ENCODE measurements at regions not wholly inside any gene's neighbourhood (a gene's known extent, or its start where the extent isn't known, plus 50 kb on each side); places are given as distances from the start of the nearest gene placed in this dataset.
"Not testable (repeated sequence)": the region's sequence is repeated elsewhere in the genome, so short reads cannot be mapped to it uniquely, and the experiment has no call there.

DNA sequence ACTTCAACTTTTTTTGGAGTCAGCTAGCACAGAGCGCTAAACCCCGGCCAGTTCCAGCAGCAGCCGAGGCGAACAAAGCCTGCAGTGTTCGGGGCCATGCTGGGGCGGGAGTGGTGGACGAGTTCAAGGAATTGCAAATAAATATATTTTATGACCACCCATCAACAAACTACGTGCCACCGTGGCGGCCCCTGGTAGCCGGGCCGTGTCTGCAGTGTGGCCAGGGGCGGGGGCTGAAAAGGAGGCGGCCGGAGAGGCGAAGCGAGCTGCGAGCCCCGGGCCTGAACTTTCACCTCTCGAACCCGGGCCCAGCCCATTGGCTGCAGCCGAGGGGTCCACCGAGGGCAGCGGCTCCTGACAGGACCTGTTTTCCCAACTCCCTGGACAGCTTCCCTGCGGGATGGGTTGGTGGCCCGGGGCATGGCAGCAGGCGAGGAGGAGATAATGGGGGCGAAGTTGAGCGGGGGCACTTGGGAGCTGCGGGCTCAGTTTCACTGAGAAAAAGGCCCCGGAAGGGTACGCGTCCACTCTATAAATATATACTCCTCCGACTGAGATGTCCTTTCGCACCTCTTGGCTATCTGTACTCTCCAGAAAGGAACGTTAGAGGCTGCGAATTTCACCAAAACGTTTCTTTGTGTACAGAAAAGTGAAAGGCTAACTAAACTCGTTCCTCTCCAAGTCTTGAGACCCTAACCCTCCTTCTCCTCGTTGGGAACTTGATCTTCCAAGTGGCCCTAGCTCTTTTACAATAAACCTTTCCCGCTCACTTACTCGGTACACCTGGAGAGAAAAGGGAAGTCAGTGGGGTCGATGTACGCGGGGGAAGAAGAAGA, 164.6 kb upstream of the PPP1R3A start:
- Mint-ChIP-seq H3K9me3 (ENCODE audit: low read depth, unreplicated experiment) (no peaks in the 10 kb centered on the region), H3K4me3 (ENCODE audit: low read depth, unreplicated experiment) (no peak overlapping the region), H3K4me1 (ENCODE audit: low read depth, unreplicated experiment) (peaks cover 14% of the 10 kb centered on the region), H3K27me3 (ENCODE audit: unreplicated experiment) (no peaks in the 10 kb centered on the region), H3K36me3 (ENCODE audit: insufficient read depth, unreplicated experiment) (peaks cover 31% of the 10 kb centered on the region), H3K27ac (ENCODE audit: unreplicated experiment) (no peak overlapping the region)
- no peak for DNase-seq
- no TSS peak for BruUV-seq (replicated peaks)
- intact Hi-C loops (cut with micrococcal nuclease; ENCODE audit: unreplicated experiment): loop anchor here (1.0 to 10.0 kb wide), 4 partner anchors 241 to 1767 kb away; no protein-coding TSS in a partner anchor
- CTCF ChIA-PET: no interaction called here
- TF ChIP-seq, protein P1, sequence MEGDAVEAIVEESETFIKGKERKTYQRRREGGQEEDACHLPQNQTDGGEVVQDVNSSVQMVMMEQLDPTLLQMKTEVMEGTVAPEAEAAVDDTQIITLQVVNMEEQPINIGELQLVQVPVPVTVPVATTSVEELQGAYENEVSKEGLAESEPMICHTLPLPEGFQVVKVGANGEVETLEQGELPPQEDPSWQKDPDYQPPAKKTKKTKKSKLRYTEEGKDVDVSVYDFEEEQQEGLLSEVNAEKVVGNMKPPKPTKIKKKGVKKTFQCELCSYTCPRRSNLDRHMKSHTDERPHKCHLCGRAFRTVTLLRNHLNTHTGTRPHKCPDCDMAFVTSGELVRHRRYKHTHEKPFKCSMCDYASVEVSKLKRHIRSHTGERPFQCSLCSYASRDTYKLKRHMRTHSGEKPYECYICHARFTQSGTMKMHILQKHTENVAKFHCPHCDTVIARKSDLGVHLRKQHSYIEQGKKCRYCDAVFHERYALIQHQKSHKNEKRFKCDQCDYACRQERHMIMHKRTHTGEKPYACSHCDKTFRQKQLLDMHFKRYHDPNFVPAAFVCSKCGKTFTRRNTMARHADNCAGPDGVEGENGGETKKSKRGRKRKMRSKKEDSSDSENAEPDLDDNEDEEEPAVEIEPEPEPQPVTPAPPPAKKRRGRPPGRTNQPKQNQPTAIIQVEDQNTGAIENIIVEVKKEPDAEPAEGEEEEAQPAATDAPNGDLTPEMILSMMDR (IDR thresholded peaks at IDR 0.05; ENCODE audit: unreplicated experiment): no peak

DNA sequence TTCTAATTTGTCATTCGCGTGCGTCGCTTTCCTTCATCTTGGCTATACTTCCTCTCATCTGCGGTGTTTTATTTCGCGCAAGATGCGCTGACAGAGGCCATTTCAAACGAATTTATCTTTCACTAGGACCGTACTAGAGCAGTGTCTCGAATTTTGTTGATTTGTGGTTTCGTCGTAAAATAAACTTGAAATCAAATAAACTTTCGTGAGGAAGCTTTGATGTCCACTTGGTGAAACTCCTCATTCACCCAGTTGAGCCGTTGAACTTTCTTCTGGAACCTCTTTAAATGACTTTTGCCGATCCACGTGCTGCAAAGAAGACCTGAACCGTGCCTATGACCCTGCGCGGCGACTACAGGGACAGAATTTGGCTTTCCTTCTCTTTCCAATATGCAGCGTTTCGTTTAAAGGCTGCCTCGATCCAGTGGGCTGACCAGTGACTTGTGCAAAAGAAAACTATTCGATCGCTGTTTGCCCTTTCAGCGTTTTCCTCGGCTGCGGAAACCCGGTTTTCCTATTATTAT, 163.9 kb upstream of the PPP1R3A start:
- Mint-ChIP-seq H3K27ac (ENCODE audit: unreplicated experiment) (no peak overlapping the region), H3K36me3 (ENCODE audit: insufficient read depth, unreplicated experiment) (peaks cover 31% of the 10 kb centered on the region), H3K4me1 (ENCODE audit: low read depth, unreplicated experiment) (peaks cover 7% of the 10 kb centered on the region), H3K9me3 (ENCODE audit: low read depth, unreplicated experiment) (no peaks in the 10 kb centered on the region), H3K27me3 (ENCODE audit: unreplicated experiment) (no peaks in the 10 kb centered on the region), H3K4me3 (ENCODE audit: low read depth, unreplicated experiment) (no peak overlapping the region)
- BruUV-seq (replicated peaks): no TSS peak
- CTCF ChIA-PET: no interaction called here
- TF ChIP-seq, protein P1 (IDR thresholded peaks at IDR 0.05; ENCODE audit: unreplicated experiment): no peak
- intact Hi-C loops (cut with micrococcal nuclease; ENCODE audit: unreplicated experiment): loop anchor here (1.0 to 10.0 kb wide), 4 partner anchors 135 to 1768 kb away; no protein-coding TSS in a partner anchor
- no peak for DNase-seq

DNA sequence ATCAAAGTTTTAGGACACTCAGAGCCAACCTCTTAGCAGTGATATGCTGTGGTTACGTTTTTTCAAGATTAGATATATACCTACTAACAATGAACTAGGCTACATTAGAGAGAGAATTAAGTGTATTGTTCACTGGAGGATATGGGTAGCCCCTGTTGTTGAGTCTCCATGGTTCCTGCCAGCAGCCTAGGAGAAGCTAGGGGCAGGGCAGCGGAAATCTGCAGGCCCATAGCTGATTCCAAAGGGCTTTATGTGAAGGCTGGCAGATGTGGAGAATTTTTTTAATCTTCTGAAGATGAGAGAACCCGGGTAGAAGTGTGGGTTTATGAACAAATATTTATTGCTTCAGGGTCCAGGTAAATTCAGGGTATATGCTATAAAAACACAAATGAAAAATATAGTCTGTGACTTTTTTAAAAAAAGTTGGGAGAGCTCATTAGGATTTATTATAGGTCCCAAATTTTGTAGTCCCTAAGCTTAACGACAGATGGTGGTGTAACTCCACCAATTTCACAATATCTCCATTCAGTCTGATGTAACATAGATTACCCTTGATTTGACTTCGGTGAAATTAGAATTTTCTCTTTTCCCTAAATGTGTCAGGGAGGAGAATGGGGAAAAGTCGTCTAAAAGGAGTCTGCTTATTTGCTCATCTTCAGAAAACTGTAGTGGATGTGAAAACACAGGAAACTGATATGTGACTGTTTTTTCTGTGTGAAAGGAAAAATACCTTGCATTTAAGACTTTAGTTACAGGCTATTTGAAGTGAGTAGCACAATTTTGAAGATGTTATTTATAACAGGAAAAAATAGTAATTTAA, 163.0 kb upstream of the PPP1R3A start:
- BruUV-seq (replicated peaks): no TSS peak
- intact Hi-C loops (cut with micrococcal nuclease; ENCODE audit: unreplicated experiment): loop anchor here (1.0 to 10.0 kb wide), 5 partner anchors 135 to 1769 kb away; no protein-coding TSS in a partner anchor
- TF ChIP-seq, protein P1 (IDR thresholded peaks at IDR 0.05; ENCODE audit: unreplicated experiment): peak; percentile 57
- no peaks in the 10 kb centered on the region for H3K9me3 Mint-ChIP-seq (ENCODE audit: low read depth, unreplicated experiment)
- CTCF ChIA-PET: interaction anchor here (0.6 to 1.4 kb wide), 13 partner anchors 136 to 1769 kb away, joined by 3 to 10 read pairs (median 5); no protein-coding TSS in a partner anchor
- H3K36me3 Mint-ChIP-seq (ENCODE audit: insufficient read depth, unreplicated experiment): peaks cover 27% of the 10 kb centered on the region
- no peaks in the 10 kb centered on the region for H3K27me3 Mint-ChIP-seq (ENCODE audit: unreplicated experiment)
- H3K4me1 Mint-ChIP-seq (ENCODE audit: low read depth, unreplicated experiment): peaks cover under 1% of the 10 kb centered on the region
- H3K27ac Mint-ChIP-seq (ENCODE audit: unreplicated experiment): no peak overlapping the region
- no peak overlapping the region for H3K4me3 Mint-ChIP-seq (ENCODE audit: low read depth, unreplicated experiment)
- peak; percentile 41 for DNase-seq

DNA sequence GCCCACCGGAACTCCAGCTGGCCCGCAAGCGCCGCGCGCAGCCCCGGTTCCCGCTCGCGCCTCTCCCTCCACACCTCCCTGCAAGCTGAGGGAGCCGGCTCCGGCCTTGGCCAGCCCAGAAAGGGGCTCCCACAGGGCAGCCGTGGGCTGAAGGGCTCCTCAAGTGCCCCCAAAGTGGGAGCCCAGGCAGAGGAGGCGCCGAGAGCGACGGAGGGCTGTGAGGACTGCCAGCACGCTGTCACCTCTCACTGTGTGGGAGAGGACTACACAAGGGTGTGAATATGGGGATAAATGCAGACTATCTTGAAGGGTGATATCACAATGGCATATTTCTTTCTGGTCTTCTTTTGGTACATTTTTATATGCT, 158.3 kb upstream of the PPP1R3A start:
- BruUV-seq (replicated peaks); H3K9me3 Mint-ChIP-seq (ENCODE audit: low read depth, unreplicated experiment); H3K27me3 Mint-ChIP-seq (ENCODE audit: unreplicated experiment); H3K4me3 Mint-ChIP-seq (ENCODE audit: low read depth, unreplicated experiment); H3K36me3 Mint-ChIP-seq (ENCODE audit: insufficient read depth, unreplicated experiment); intact Hi-C loops (cut with micrococcal nuclease; ENCODE audit: unreplicated experiment); H3K27ac Mint-ChIP-seq (ENCODE audit: unreplicated experiment); CTCF ChIA-PET; DNase-seq; H3K4me1 Mint-ChIP-seq (ENCODE audit: low read depth, unreplicated experiment): not testable (repeated sequence)

DNA sequence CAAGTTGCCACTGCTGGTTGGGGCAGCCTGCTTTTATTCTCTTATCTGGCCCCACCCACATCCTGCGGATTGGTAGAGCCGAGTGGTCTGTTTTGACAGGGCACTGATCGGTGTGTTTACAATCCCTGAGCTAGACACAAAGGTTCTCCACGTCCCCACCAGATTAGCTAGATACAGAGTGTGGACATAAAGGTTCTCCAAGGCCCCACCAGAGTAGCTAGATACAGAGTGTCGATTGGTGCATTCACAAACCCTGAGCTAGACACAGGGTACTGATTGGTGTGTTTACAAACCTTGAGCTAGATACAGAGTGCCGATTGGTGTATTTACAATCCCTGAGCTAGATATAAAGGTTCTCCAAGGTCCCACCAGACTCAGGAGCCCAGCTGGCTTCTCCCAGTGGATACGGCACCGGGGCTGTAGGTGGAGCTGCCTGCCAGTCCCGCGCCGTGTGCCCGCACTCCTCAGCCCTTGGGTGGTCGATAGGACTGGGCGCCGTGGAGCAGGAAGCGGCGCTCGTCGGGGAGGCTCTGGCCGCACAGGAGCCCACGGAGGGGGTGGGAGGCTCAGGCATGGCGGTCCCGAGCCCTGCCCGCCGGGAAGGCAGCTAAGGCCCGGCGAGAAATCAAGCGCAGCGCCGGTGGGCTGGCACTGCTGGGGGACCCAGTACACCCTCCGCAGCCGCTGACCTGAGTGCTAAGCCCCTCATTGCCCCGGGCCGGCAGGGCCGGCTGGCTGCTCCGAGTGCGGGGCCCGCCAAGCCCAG, 157.8 kb upstream of the PPP1R3A start:
- intact Hi-C loops (cut with micrococcal nuclease; ENCODE audit: unreplicated experiment); H3K27ac Mint-ChIP-seq (ENCODE audit: unreplicated experiment); DNase-seq; H3K4me3 Mint-ChIP-seq (ENCODE audit: low read depth, unreplicated experiment); H3K4me1 Mint-ChIP-seq (ENCODE audit: low read depth, unreplicated experiment); H3K36me3 Mint-ChIP-seq (ENCODE audit: insufficient read depth, unreplicated experiment); H3K9me3 Mint-ChIP-seq (ENCODE audit: low read depth, unreplicated experiment); CTCF ChIA-PET; H3K27me3 Mint-ChIP-seq (ENCODE audit: unreplicated experiment); BruUV-seq (replicated peaks): not testable (repeated sequence)

All from Calu3 (cell line).